GM23338 (cell line): ENCODE measurements at regions not wholly inside any gene's neighbourhood (a gene's known extent, or its start where the extent isn't known, plus 50 kb on each side); places are given as distances from the start of the nearest gene placed in this dataset.

ENCODE experiments used
- ATAC-seq: fragments of 200-7000 bp; cut with Tn5 transposase; 3 replicates; pipeline ENCODE4 v1.9.1; 2020
- DNase-seq: peaks from one replicate; pipeline ENCODE4 v3.0.0-alpha.2; 2015; ENCODE audit warnings: low spot score
- H2AFZ ChIP-seq: fragments of 200-600 bp; sonication (generic); 2 replicates; pipeline ENCODE4 v1.8.0; 2016; ENCODE audit warnings: antibody characterized with exemption, mild to moderate bottlenecking, moderate library complexity
- H3F3A ChIP-seq: fragments of 200-600 bp; sonication (generic); replicated peaks from 2 replicates; pipeline ENCODE4 v1.8.0; 2017; ENCODE audit warnings: antibody characterized with exemption, mixed run types, low read depth
- H3K27ac ChIP-seq: fragments of 200-600 bp; sonication (generic); 2 replicates; pipeline ENCODE4 v1.6.1; 2016; ENCODE audit warnings: low read depth
- H3K27me3 ChIP-seq: fragments of 200-600 bp; sonication (generic); 2 replicates; pipeline ENCODE4 v1.8.0; 2016; ENCODE audit warnings: mild to moderate bottlenecking, mixed run types, moderate library complexity; ENCODE audit not compliant: insufficient read depth
- H3K36me3 ChIP-seq: fragments of 200-600 bp; sonication (generic); 2 replicates; pipeline ENCODE4 v1.8.0; 2016; ENCODE audit warnings: mild to moderate bottlenecking; ENCODE audit not compliant: insufficient read depth
- H3K4me1 ChIP-seq: fragments of 200-600 bp; sonication (generic); 2 replicates; pipeline ENCODE4 v1.8.0; 2016; ENCODE audit warnings: mild to moderate bottlenecking, moderate library complexity; ENCODE audit not compliant: insufficient read depth
- H3K4me2 ChIP-seq: fragments of 200-600 bp; sonication (generic); 2 replicates; pipeline ENCODE4 v1.7.1; 2017; ENCODE audit warnings: mixed run types
- H3K4me3 ChIP-seq: fragments of 200-600 bp; sonication (generic); 2 replicates; pipeline ENCODE4 v1.6.1; 2016; ENCODE audit warnings: mixed run types
- H3K79me2 ChIP-seq: fragments of 200-600 bp; sonication (generic); replicated peaks from 2 replicates; pipeline ENCODE4 v1.8.0; 2017; ENCODE audit warnings: mild to moderate bottlenecking; ENCODE audit not compliant: insufficient read depth
- H3K9me2 ChIP-seq: fragments of 200-600 bp; sonication (generic); 2 replicates; pipeline ENCODE4 v1.8.0; 2017; ENCODE audit not compliant: insufficient read depth
- H4K20me1 ChIP-seq: fragments of 200-600 bp; sonication (generic); replicated peaks from 2 replicates; pipeline ENCODE4 v1.8.0; 2017; ENCODE audit warnings: mild to moderate bottlenecking; ENCODE audit not compliant: insufficient read depth
- H3K27ac Mint-ChIP-seq: 2 replicates; pipeline ENCODE4 v1.8.0; 2020; ENCODE audit warnings: inconsistent platforms, mild to moderate bottlenecking, moderate library complexity, mixed read lengths
- H3K27me3 Mint-ChIP-seq: 3 replicates; pipeline ENCODE4 v1.8.0; 2022; ENCODE audit warnings: low read depth, mild to moderate bottlenecking, moderate library complexity, mixed read lengths, inconsistent platforms; ENCODE audit not compliant: insufficient read depth, poor library complexity
- H3K36me3 Mint-ChIP-seq: 3 replicates; pipeline ENCODE4 v1.8.0; 2021; ENCODE audit warnings: low read depth, mild to moderate bottlenecking, inconsistent platforms, moderate library complexity, mixed read lengths
- H3K4me1 Mint-ChIP-seq: 3 replicates; pipeline ENCODE4 v1.8.0; 2020; ENCODE audit warnings: mild to moderate bottlenecking, inconsistent platforms, mixed read lengths
- H3K4me3 Mint-ChIP-seq: 3 replicates; pipeline ENCODE4 v1.8.0; 2021; ENCODE audit warnings: moderate library complexity, mild to moderate bottlenecking, inconsistent platforms, mixed read lengths
- H3K9me3 Mint-ChIP-seq: 3 replicates; pipeline ENCODE4 v1.8.0; 2020; ENCODE audit warnings: moderate library complexity, mild to moderate bottlenecking, inconsistent platforms, mixed read lengths
- CREB1 ChIP-seq: fragments of 250-450 bp; sonication (Bioruptor Pico); IDR thresholded peaks from 2 replicates; pipeline ENCODE4 v1.5.0; 2020; ENCODE audit warnings: low read depth, mild to moderate bottlenecking, moderate library complexity
- ETS1 ChIP-seq: IDR thresholded peaks from 2 replicates; pipeline ENCODE4 v1.6.1; 2016; ENCODE audit warnings: antibody characterized with exemption
- EZH2 ChIP-seq: fragments of 200-600 bp; sonication (generic); IDR thresholded peaks from one replicate; pipeline ENCODE4 v1.8.0; 2017; ENCODE audit warnings: antibody characterized with exemption, mild to moderate bottlenecking, low read depth; ENCODE audit not compliant: unreplicated experiment
- EZH2phosphoT487 ChIP-seq: fragments of 200-600 bp; sonication (generic); IDR thresholded peaks from one replicate; pipeline ENCODE4 v1.8.1; 2018; ENCODE audit warnings: antibody characterized with exemption; ENCODE audit not compliant: unreplicated experiment
- JUNB ChIP-seq: IDR thresholded peaks from one replicate; pipeline ENCODE4 v1.6.1; 2016; ENCODE audit warnings: antibody characterized with exemption; ENCODE audit not compliant: unreplicated experiment
- NANOG ChIP-seq: IDR thresholded peaks from 2 replicates; pipeline ENCODE4 v1.6.1; 2016; ENCODE audit warnings: antibody characterized with exemption, borderline replicate concordance
- POLR2AphosphoS5 ChIP-seq: IDR thresholded peaks from 2 replicates; pipeline ENCODE4 v1.6.1; 2016; ENCODE audit warnings: antibody characterized with exemption, low read depth
- STAT1 ChIP-seq: IDR thresholded peaks from one replicate; pipeline ENCODE4 v1.6.1; 2016; ENCODE audit warnings: antibody characterized with exemption; ENCODE audit not compliant: unreplicated experiment
- ZNF114 ChIP-seq: fragments of 250-450 bp; sonication (Bioruptor Pico); IDR thresholded peaks from 2 replicates; pipeline ENCODE4 v1.5.0; 2020; ENCODE audit warnings: mild to moderate bottlenecking, moderate library complexity
- ZNF331 ChIP-seq: fragments of 250-450 bp; sonication (Bioruptor Pico); IDR thresholded peaks from 2 replicates; pipeline ENCODE4 v1.5.0; 2020; ENCODE audit warnings: low read depth, mild to moderate bottlenecking, moderate library complexity
- ZNF462 ChIP-seq: fragments of 250-450 bp; sonication (Bioruptor Pico); IDR thresholded peaks from 2 replicates; pipeline ENCODE4 v1.5.0; 2020; ENCODE audit warnings: mild to moderate bottlenecking, moderate library complexity
- TF ChIP-seq, protein P1 (sequence below), 2 experiments: fragments of 200-600 bp in 1 of 2; sonication (generic) in 1 of 2; conservative IDR thresholded peaks; 2 replicates each; pipeline versions ENCODE4 v1.5.1 to v1.6.1; 2016 to 2017; ENCODE audit warnings: antibody characterized with exemption in 2 of 2, low read depth in 2 of 2, mild to moderate bottlenecking in 2 of 2, moderate library complexity in 1 of 2
- TF ChIP-seq, protein P2 (sequence below): IDR thresholded peaks from one replicate; pipeline ENCODE4 v1.6.1; 2018; ENCODE audit warnings: antibody characterized with exemption; ENCODE audit not compliant: unreplicated experiment

DNA sequence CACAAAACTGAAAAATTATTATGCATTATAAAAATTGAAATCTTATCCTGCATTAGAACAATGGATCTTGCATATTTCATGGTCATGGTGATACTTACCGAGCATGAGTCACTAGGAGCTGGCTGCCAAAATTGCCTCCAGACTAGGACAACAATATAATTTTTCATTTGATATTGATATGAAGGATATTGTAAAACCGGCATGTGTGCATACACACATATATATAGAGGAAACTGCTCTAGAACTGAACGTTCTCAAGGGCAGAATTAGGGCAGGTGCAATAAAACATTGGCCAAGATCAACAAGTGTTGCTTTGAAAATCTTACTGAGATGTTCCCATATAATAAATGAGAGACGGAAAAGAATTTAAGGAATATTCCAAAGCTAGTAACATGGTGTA lies 319.4 kb upstream of the POU1F1 start:
- TF ChIP-seq, protein P1, sequence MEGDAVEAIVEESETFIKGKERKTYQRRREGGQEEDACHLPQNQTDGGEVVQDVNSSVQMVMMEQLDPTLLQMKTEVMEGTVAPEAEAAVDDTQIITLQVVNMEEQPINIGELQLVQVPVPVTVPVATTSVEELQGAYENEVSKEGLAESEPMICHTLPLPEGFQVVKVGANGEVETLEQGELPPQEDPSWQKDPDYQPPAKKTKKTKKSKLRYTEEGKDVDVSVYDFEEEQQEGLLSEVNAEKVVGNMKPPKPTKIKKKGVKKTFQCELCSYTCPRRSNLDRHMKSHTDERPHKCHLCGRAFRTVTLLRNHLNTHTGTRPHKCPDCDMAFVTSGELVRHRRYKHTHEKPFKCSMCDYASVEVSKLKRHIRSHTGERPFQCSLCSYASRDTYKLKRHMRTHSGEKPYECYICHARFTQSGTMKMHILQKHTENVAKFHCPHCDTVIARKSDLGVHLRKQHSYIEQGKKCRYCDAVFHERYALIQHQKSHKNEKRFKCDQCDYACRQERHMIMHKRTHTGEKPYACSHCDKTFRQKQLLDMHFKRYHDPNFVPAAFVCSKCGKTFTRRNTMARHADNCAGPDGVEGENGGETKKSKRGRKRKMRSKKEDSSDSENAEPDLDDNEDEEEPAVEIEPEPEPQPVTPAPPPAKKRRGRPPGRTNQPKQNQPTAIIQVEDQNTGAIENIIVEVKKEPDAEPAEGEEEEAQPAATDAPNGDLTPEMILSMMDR (conservative IDR thresholded peaks at IDR 0.05; ENCODE audit: low read depth in 2 of 2), result no peak
- TF ChIP-seq JUNB, result no peak
- no peak for TF ChIP-seq CREB1
- TF ChIP-seq POLR2AphosphoS5, result no peak
- TF ChIP-seq ZNF331, result no peak
- TF ChIP-seq STAT1, result no peak
- no peak for TF ChIP-seq ZNF114
- TF ChIP-seq ETS1, result no peak
- no peak for TF ChIP-seq EZH2
- no peak for TF ChIP-seq NANOG
- no peak for TF ChIP-seq EZH2phosphoT487
- TF ChIP-seq, protein P2, sequence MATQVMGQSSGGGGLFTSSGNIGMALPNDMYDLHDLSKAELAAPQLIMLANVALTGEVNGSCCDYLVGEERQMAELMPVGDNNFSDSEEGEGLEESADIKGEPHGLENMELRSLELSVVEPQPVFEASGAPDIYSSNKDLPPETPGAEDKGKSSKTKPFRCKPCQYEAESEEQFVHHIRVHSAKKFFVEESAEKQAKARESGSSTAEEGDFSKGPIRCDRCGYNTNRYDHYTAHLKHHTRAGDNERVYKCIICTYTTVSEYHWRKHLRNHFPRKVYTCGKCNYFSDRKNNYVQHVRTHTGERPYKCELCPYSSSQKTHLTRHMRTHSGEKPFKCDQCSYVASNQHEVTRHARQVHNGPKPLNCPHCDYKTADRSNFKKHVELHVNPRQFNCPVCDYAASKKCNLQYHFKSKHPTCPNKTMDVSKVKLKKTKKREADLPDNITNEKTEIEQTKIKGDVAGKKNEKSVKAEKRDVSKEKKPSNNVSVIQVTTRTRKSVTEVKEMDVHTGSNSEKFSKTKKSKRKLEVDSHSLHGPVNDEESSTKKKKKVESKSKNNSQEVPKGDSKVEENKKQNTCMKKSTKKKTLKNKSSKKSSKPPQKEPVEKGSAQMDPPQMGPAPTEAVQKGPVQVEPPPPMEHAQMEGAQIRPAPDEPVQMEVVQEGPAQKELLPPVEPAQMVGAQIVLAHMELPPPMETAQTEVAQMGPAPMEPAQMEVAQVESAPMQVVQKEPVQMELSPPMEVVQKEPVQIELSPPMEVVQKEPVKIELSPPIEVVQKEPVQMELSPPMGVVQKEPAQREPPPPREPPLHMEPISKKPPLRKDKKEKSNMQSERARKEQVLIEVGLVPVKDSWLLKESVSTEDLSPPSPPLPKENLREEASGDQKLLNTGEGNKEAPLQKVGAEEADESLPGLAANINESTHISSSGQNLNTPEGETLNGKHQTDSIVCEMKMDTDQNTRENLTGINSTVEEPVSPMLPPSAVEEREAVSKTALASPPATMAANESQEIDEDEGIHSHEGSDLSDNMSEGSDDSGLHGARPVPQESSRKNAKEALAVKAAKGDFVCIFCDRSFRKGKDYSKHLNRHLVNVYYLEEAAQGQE, result no peak
- no peak for TF ChIP-seq ZNF462 (CRISPR knock-in tag)
- no peaks in the 10 kb centered on the region for H3K79me2 ChIP-seq
- no peak overlapping the region for H3K4me2 ChIP-seq
- H2AFZ ChIP-seq, result no peak overlapping the region
- ATAC-seq, result no peak
- H3K4me1 Mint-ChIP-seq, result no peaks in the 10 kb centered on the region
- H4K20me1 ChIP-seq, result no peaks in the 10 kb centered on the region
- H3K27me3 ChIP-seq, result no peaks in the 10 kb centered on the region
- peaks cover 17% of the 10 kb centered on the region for H3K36me3 Mint-ChIP-seq
- no peak overlapping the region for H3K27ac Mint-ChIP-seq
- H3F3A ChIP-seq, result no peaks in the 10 kb centered on the region
- no peaks in the 10 kb centered on the region for H3K27me3 Mint-ChIP-seq
- H3K36me3 ChIP-seq, result 0 out of 2 replicates have a peak, but pooled peaks cover 2% of the 10 kb centered on the region
- H3K4me3 Mint-ChIP-seq, result no peak overlapping the region
- H3K27ac ChIP-seq, result no peak overlapping the region
- 0 out of 2 replicates have a peak, but pooled peaks cover 3% of the 10 kb centered on the region for H3K9me2 ChIP-seq
- H3K4me3 ChIP-seq, result no peak overlapping the region
- no peak for DNase-seq
- no peaks in the 10 kb centered on the region for H3K4me1 ChIP-seq
- peaks cover 25% of the 10 kb centered on the region for H3K9me3 Mint-ChIP-seq
